ENCODE measurements at regions not wholly inside any gene's neighbourhood (a gene's known extent, or its start where the extent isn't known, plus 50 kb on each side); places are given as distances from the start of the nearest gene placed in this dataset.
"Not testable (repeated sequence)": the region's sequence is repeated elsewhere in the genome, so short reads cannot be mapped to it uniquely, and the experiment has no call there.

DNA sequence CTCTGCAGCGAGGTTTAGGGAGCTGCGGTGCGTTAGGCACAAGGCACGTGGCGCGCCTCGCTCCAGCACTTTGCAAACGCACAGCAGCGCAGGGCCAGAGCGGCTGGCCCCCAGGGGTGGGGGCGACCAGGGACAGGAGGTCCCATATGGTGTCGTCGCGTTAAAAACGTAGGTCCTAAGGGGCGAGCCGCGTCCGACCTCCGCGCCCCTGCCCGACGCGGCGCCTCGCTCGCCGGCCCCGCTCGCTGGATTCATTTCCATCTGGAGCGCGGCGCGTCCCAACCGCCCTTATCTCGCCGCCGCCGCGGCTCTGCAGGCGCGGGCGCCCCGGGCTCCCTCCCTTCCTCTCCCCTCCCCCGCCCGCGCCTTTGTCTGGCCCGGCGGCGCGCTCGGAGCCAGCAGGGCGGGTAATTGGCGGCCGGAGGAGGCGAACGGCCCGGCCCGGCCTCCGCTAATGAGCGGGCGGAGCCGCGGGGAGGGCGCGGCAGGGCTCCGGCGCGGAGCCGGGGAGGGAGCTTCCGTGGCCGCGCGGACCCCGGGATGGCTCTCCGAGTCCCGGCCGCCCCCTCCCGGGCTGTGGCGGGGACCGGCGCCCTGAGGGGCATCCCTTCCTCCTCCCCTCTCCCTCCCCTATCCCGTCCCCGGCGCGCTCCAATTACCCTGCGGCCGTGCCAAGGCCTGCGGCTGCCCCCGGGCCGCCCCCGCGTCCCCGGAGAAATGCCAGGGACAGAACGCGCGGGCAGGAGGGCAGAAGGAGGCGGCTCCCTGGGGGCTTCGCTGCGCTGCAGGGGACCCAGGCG, 409.0 kb downstream of the BCOR start:
- DNase-seq = no peak

DNA sequence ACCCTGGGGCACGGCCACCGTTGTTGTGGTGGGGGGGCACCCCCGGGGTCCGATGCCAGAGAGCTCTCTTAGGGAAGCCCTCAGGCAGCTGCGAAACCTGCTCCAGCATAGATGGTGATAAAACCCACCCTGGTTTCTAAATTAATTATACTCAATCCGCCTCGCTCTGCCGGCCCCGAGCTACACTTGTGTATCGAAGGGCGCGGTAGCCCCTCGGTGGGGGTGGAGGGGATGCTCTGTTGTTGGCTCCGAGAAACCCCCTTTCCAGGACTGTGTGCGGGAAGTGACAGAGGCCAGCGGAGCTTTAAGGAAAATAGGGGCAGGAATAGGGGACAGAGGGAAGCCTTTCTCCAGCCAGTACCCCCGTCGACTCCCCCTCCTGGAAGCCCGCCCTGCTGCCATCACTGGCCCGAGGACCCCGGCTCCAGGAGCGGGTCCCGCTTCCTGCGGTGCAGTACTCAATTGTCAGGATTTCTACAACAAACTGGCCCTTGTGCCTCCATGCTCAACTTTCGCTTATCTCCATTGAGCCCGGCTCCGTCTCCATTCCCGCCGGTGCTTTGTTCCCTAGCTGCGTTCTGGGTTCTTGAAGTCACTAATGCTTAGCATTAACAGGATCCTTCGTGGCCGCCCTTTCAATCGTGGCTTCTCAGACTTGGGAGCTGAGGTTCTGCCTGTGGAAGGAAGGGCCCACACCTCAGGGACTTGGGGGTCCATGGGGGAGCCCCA, 408.2 kb downstream of the BCOR start:
- no peak for DNase-seq

DNA sequence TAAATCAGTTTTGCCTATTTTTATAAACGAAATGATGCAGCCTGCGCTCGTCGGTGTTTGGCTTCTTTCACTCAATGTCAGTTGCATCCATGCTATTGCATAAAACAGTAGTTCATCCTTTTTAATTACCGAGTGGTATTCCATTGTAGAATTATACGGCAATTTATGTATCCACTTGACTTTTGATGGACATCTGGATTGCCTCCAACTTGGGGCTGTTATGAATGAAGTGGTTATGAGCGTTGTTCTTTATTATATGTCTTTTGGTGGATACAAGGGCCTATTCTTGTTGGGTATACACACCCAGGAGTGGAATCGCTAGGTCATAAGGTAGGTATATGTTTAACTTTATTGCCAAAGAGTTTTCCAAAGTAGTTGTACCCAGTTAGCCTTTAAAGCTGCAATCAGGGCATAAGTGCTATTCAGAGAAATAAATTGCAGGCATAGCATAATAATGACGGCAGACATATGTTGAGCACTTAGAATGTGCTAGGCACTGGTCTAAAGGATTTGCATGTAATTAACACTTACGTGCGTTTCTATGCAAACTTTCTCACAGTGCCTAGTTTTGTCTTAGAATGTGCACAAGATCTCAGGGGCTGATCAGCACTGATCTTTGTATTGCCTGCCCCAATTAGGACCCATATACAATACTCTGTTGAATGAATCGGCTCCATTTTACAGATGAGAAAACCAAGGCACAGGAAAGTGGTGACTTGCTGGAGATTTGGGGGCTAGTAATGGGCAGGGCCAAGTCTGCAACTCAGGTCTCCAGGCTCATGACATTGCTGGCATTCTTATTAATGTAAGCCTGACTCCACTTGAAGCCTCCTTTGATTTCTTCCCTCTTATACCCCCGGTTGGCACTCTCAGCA, 407.0 kb downstream of the BCOR start:
- DNase-seq = no peak

DNA sequence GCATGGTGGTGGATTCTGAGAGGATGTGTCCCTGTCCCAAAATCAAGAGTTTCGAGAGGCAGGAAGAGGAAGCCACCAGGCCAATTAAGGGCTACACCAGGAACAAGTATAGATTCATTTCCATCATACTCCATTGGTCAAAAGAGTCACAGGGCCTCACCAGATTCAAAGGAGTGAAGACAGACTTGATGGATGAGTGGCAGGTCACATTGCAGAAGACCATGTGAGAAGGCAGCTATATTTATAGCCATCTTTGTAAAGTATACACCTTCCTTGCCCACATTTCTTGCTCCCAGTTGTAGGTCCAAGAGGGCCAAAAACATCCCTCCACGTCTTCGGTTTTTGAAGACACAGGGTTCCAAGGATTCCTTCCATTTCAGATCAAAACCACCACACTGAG, 406.0 kb downstream of the BCOR start:
- DNase-seq = no peak

DNA sequence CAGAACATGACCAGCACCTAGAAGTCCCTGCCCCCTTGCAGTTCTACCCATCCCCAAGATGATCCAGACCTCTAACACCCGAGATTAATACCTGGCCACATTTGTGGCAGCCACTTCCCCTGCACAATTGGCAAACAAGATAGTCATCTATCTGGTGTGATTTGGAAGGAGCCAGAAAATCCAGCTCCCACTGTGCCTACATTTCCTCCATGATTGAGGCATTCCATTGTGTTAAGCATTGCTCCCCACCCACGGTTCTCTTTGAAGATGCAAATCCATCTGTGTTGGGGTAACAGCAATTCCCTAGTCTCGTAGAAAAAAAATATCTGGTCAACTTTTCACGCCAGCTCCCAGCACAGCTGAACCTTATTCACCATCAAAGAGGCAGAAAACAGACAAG, 405.0 kb downstream of the BCOR start:
- no peak for DNase-seq

DNA sequence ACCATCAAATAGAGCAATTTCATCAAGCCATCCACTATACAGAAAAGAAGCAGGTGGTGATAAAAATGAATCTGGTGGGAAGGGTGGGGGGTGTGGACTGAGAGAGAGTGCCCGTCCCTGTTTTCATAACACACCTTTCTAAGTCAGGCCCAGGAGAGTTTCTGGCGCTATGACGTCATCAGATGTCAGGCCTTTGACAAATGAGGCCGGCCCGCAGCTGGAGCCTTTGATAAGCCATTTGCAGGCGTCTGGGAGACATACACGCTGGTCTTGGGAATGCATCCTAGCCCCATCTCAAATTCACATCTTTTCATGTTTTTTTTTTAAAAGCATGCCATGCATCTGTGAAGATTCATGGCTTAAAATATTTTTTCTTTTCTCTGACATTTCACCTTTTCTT, 404.5 kb downstream of the BCOR start:
- no peak for DNase-seq

DNA sequence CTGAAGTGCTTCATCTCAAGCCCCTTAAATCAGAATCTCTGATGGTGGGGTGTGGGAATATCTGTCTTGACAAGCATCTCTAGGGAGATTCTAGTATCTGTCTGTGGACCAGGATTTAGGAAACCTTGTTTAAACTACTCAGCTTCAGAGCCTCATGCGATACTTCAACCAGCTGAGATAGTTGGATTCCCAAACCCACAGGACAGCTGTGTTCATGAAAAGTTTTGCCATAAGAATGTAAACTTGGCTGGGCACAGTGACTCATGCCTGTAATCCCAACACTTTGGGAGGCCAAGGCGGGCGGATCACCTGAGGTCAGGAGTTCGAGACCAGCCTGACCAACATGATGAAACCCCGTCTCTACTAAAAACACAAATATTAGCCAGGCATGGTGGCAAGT, 395.1 kb downstream of the BCOR start:
- DNase-seq = not testable (repeated sequence)

DNA sequence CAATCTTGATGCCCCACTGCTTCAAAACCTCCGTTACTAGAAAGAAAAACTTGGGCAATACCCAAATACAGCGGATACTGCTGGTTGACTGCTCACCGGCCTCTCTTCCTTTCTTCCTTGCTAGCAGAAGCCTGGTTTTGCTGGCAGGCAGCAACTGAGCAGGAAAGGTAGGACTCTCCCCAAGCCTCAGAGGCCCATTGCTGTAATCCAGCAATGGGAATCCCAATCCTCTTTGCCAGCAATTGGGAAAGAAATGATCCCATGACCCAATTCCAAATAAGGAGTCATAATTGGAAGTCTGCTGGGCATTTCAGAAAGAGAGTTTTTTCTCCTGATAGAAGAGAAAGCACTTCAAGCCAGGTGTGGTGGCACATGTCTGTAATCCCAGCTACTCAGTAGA, 394.5 kb downstream of the BCOR start:
- no peak for DNase-seq

DNA sequence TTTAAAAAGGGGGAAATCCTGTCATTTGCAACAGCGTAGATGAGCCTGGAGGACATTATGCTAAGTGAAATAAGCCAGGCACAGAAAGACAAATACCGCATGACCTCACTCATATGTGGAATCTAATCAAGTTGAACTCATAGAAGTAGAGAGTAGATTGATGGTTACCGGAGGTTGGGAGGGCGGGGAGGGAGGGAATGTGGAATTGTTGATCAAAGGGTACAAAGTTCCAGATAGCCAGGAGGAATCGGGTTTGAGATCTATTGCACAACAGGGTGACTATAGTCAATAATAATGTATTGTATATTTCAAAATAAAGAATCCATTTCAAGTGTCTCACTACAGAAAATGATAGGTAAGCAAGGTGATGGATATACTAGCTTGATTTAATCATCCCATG, 393.2 kb downstream of the BCOR start:
- DNase-seq = no peak

DNA sequence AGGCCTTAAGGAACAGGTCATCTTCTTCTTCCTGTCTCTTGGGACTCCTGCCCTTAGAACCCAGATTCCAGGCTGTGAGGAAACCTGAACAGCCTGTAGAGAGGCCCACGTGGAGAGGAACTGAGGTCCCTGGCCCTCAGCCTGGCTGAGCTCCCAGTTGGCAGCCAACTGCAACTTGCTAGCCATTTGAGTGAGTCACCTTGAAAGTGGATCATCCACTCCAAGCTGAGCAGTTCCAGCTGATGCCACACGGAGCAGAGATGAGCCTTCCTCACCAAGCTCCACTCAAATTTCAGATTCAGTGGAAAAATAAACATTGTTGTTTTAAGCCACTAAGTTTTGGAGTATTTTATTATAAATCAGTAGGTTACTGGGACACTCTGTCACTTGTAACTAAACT, 392.5 kb downstream of the BCOR start:
- peak; percentile 82 for DNase-seq

DNA sequence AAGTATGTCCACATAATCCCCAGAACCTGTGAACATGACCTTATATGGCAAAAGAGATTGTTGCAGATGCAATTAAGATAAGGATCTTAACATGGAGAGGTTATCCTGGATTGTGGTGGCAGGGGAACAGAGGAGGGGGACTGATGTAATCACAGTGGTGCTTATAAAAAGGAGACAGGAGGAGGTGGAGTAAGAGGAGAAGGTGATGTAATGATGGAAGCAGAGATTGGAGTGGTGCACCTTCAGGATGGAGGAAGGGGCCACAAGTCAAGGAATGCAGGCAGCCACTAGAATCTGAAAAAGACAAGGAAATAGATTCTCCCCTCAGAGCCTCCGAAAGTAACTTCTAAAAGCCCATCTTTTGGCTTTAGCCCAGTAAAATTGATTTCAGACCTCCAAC, 388.4 kb downstream of the BCOR start:
- DNase-seq = no peak

DNA sequence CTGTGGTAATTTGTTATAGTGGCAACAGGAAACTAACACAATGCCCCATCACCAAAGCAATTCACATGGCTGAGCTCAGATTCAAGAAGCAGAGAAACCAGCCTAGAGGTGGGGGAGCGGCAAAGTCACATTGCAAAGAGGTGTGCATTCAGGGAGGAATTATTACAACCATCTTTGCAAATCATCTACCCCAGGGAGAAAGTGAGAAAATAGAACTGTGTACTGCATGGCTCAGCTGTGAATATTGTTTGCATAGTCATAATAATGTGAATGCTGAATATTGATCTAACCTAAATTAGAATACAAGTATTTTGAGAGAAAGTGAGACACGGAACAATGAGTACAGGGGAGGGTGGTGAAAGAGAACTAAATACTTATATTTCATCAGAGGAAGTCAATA, 387.9 kb downstream of the BCOR start:
- DNase-seq = no peak

DNA sequence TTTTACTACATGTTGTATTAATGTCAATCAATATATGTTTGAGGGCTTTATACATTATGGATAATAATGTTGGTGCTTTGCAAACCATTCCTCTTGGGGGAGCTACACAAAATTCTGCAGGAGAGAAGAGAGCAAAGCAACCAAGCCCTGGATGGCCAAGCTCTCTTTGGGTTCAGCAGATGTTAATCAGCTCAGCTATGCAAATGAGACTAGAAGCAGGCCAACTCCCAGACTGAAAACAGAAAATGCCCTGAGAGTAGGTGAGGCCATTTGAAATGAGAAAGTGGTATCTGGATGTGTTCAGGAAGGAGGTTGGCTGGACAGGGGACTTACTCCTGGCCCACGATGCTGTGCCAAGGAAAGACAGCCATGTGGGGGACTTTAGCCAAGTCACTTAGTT, 387.0 kb downstream of the BCOR start:
- DNase-seq = no peak

DNA sequence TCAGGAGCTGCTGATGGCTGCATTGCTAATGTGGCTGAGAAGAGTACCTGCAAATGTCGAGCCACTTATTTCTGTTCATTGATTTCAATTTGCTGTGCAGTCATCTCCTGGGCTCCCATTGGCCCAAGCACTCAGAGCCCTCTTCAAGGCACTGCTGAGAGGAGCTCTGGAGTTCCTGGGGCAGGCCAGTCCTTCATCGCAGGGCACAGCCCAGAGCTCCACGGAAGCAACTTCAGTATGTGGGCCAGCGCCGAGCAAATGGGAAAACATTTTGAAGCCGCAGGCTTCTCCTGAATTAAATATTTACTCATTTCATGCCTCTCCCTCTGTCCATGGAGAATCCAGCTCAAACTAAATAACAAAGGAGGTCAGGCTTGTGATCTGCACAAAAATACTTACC, 383.3 kb downstream of the BCOR start:
- DNase-seq = no peak

DNA sequence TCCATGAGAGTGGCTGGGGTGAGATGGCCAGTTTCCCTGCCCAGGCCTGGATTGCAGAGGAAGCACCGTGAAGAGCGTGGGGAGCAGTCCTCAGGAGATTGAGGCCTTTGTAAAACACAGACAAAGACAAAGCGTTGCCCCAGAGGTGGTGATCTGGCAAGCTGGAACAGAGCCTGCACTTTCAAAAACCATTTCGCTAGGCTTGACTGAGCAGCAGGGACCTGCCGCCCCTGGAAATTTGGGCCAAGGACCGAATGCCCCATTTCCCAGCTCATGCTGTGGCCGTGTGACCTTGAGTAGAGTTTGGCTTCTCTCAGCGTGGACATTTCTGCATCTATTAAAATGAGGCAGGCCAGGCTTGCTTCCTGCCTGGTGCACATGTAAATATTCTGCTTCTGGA, 381.4 kb downstream of the BCOR start:
- DNase-seq = no peak

DNA sequence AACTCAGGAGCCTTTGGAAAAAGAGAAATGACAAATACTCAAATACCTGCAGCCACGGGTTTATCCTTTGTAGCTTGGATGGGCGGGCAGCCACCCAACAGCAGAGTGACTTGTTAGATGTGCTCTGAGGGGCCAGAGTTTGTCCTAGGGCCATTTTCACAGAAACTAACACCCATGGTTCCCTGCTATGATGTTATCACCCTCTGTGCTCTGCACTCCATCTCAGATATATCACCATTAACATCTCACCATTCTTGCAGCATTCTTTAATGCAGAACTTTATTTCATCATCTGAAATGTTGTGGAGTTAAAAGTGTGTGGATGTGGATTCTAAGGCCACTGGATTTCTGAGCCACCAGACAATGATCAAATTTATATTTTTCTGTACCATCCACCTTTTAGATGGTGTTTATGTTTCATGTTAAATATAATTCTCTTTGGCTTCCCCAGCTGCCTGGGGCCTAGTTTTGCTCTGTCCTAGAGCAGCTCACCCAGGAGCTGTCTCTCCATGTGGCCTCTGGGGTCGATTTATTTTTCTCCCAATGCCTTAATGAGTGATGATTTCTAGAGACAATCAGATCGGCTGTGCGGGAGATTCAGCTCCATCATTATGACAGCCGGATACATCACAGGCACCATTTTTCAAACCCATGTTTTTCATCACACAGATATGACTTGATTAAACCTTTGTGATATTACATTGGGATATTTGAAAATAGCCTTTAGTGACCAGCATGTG, 380.8 kb downstream of the BCOR start:
- DNase-seq = no peak

DNA sequence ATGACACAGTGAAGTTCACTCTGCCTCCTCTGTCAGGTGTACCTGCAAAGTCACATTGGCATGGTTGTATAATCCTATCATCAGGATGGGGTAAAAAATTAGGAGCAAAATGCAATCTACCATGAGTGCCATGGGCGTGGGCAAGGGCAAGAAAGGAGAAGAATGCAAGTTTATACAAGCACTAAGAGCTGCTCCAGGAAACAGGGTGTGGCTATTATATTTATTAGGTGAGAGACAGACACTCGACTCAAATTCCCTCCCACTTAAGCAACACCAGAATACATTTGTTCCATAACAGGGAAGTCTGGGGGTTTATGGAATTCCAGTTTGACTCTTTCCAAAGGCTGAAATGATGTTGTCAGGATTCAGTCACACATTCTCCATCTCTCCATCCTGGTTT, 378.8 kb downstream of the BCOR start:
- no peak for DNase-seq

DNA sequence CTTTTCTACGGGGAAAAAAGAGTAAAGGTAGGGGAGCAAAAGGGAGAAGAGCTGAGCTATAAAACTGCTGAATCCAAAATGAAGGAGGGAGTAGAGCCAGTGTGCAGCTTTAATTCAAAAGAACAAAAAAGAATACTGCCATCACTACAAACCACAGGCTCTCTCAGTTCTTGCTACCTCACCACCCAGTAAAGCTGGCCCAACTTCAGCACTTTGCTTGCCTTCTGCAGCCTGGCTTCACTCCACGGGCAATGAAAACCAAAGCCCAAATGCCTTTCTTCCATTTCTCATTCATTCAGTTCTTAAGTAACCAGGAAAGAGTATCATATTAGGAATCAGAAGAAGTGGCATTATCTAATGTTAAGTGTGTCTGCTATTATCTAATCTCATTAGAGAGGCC, 376.8 kb downstream of the BCOR start:
- DNase-seq = no peak

DNA sequence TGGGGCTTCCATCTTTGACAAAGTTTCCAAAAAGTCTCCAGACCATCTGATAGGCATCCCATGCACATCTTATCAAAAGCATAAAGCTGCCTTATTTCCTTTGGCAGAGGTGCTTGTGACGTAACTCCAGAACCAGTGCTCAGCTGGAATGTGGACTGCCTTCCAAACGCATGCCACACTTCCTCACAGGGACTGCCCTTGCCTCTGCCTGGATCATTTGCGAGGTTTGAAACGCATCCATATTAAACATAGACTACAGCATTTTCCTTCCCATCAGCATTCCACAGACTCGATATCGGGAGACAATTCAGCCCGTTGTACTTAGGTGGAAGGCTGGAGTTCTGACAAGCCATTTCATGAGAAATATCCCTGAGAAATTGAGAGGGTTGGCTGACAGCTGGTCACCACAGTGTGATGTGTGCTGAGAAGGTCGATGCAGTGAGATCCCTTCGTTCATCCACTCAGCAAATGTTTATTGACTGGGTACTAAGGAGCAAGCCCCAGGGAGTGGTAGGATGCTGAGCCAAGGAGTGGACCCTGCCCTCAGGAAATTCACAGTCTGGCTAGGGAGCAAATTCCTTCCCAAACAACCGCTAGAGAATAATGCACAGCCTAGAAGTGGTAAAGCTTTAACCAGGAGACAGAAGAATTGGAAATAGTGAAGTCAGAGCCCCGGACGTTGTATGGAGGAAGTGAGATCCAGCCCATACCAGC, 376.0 kb downstream of the BCOR start:
- DNase-seq = no peak

DNA sequence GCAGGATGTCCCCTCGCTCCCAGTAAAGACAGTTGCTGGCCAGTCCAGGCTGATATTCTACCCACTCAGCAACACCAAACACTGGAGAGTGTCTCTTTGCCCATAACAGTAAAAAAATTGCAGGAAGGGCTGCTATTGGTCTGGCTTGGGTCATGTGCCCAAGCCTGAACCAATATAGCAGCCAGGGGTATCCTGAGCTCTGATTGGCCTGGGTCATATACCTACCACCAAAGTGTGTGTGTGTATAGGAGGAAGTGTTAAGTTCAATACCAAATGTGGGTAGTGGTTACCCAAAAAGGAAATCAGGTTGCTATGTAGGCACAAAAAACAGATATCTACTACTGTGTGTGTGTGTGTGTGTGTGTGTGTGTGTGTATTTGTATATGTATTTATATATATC, 373.2 kb downstream of the BCOR start:
- DNase-seq = no peak

DNA sequence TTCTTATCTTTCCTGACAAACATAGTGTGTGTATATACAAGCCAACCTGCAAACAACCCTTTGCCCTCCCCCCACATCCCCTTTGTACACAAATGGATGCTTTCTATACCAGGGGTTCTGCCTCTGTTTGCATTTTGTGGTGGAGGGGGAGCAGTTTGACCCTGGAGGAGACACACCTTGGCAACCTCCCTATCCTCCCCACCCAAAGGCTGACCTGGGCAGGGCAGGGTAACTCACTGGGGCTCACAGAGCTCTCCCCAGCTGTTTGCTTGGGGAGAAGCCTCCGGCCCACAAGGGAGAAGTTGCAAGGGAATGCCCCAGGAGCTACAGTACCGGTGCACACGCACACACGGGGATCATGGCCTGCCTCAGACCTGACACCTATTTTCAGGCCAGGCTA, 372.6 kb downstream of the BCOR start:
- DNase-seq = no peak

DNA sequence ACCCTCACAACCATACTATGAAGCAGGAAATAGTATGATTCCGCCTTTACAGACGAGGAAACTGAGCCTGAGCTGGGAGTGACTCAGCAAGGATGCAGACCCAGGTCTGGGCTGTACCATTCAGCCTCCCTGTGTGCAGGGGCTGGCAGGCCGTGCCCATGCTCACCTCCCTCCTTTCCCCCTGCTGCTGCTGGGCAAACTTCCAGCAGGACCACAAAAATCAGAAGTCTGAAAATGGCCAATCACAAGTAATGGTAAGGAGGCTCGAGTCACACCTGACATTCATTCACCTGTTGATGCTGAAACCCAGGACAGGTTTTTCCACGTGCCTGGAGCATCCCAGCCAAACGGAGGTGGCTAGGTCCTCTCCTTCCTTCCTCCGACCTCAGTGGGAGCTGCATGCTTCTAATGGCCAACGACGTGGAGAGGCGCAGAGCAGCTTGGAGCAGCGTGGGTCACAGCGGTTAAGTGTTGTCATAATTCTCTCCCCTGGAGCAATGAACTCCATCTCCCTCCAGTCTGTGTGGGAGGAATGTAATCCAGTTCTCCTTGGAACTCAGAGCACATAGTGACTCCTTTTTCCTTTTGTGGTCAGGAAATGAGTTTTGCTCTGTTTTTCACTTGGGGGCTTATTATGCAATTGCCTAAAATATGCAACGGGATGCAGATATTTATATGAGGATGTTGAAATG, 371.7 kb downstream of the BCOR start:
- DNase-seq = no peak

All from NCI-H446 treated with DMSO at 0.1 percent for 48 hours (cell line).